ENCODE measurements at regions not wholly inside any gene's neighbourhood (a gene's known extent, or its start where the extent isn't known, plus 50 kb on each side); places are given as distances from the start of the nearest gene placed in this dataset.

DNA sequence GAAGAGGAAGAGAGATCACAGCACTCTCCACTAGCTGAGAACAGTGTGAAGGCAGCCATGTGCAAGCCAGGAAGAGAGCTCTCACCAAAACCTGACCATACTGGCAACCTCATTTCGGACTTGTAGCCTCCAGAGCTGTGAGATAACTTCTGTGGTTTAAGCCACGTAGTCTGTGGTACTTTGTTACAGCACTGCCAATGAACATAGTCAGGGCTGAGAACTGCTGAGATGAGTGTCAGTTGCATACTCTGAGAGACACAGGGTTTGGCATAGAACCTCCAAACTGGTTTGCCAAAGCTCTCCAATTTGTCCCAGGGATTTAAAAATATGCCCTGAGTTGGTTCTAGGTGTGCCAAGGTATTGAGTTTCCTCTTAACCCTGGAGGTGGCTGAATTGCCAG is 218.6 kb downstream of the ATP23 start:
- no peak overlapping the region for H3K27ac Mint-ChIP-seq (ENCODE audit: unreplicated experiment)
- no peak overlapping the region for H3K4me3 Mint-ChIP-seq (ENCODE audit: unreplicated experiment)
- no peaks in the 10 kb centered on the region for H3K4me1 Mint-ChIP-seq (ENCODE audit: unreplicated experiment)
- H3K27me3 Mint-ChIP-seq (ENCODE audit: unreplicated experiment) = peaks cover 53% of the 10 kb centered on the region
- DNase-seq (ENCODE audit: extremely low spot score, unreplicated experiment) = no peak
- no peaks in the 10 kb centered on the region for H3K36me3 Mint-ChIP-seq (ENCODE audit: unreplicated experiment)
- TF ChIP-seq, protein P1, sequence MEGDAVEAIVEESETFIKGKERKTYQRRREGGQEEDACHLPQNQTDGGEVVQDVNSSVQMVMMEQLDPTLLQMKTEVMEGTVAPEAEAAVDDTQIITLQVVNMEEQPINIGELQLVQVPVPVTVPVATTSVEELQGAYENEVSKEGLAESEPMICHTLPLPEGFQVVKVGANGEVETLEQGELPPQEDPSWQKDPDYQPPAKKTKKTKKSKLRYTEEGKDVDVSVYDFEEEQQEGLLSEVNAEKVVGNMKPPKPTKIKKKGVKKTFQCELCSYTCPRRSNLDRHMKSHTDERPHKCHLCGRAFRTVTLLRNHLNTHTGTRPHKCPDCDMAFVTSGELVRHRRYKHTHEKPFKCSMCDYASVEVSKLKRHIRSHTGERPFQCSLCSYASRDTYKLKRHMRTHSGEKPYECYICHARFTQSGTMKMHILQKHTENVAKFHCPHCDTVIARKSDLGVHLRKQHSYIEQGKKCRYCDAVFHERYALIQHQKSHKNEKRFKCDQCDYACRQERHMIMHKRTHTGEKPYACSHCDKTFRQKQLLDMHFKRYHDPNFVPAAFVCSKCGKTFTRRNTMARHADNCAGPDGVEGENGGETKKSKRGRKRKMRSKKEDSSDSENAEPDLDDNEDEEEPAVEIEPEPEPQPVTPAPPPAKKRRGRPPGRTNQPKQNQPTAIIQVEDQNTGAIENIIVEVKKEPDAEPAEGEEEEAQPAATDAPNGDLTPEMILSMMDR (IDR thresholded peaks at IDR 0.05) = no peak
- no peaks in the 10 kb centered on the region for H3K9me3 Mint-ChIP-seq (ENCODE audit: unreplicated experiment)

DNA sequence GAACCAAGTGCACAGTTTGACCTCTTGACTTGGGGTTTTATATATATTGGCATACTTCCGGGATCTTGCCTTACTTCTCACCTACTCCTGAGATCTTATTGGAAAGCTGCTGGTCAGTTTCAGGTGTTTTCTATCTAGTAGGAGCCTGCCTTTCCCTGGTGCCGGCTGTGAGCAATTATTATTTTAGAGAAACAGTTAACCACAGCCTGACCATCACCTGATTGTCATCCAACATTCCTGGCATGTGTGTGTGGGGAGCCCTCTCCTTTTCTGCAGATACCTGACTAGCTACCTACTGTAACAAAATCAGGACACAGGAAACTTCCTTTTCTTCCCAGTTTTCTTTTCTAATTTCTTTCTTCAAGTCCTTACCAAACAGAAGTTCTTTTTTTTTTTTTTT is 220.4 kb downstream of the ATP23 start:
- H3K4me1 Mint-ChIP-seq (ENCODE audit: unreplicated experiment) = no peaks in the 10 kb centered on the region
- no peak overlapping the region for H3K4me3 Mint-ChIP-seq (ENCODE audit: unreplicated experiment)
- no peak for DNase-seq (ENCODE audit: extremely low spot score, unreplicated experiment)
- no peak overlapping the region for H3K27ac Mint-ChIP-seq (ENCODE audit: unreplicated experiment)
- TF ChIP-seq, protein P1 (IDR thresholded peaks at IDR 0.05) = no peak
- no peaks in the 10 kb centered on the region for H3K9me3 Mint-ChIP-seq (ENCODE audit: unreplicated experiment)
- H3K27me3 Mint-ChIP-seq (ENCODE audit: unreplicated experiment) = peaks cover 61% of the 10 kb centered on the region
- no peaks in the 10 kb centered on the region for H3K36me3 Mint-ChIP-seq (ENCODE audit: unreplicated experiment)

DNA sequence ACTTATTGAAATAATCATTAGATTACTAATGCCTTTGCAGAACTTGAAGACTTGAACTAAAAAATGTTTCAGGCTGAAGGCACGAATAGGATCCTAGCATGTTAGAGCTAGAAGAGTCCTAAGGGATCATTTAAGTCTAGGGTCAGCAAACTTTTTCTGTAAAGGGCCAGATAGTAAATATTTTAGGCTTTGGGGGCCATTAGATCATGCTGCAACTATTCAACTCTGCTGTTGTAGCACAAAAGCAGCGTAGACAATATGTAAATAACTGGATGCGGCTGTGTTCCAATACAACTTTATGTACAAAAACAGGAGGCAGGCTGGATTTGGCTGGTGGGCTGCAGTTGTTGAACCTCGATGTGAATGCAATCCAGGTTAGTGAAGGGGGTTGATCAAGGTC is 221.7 kb downstream of the ATP23 start:
- H3K27ac Mint-ChIP-seq (ENCODE audit: unreplicated experiment) = no peak overlapping the region
- H3K27me3 Mint-ChIP-seq (ENCODE audit: unreplicated experiment) = peaks cover 49% of the 10 kb centered on the region
- no peaks in the 10 kb centered on the region for H3K9me3 Mint-ChIP-seq (ENCODE audit: unreplicated experiment)
- no peak overlapping the region for H3K4me3 Mint-ChIP-seq (ENCODE audit: unreplicated experiment)
- no peaks in the 10 kb centered on the region for H3K36me3 Mint-ChIP-seq (ENCODE audit: unreplicated experiment)
- no peaks in the 10 kb centered on the region for H3K4me1 Mint-ChIP-seq (ENCODE audit: unreplicated experiment)
- TF ChIP-seq, protein P1 (IDR thresholded peaks at IDR 0.05) = no peak
- no peak for DNase-seq (ENCODE audit: extremely low spot score, unreplicated experiment)

DNA sequence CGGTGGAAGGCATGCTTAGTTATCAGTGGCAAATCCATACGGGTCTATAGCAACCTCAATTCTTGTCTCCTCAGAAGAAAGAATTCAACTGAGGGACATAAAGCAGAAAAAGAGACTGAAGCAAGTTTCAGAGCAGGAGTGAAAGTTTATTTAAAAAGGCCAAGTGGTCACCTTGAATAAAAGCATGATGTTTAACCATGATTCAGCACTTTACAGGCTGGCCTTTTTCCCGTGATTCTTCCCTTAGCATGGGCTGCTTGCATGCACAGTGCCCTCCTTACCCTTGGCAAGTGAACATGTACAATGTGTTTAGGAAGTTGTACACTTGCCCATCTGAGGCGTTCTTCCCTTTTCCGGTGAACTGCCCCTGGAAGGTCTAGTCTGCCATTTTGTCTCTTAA is 225.3 kb downstream of the ATP23 start:
- DNase-seq (ENCODE audit: extremely low spot score, unreplicated experiment) = no peak
- TF ChIP-seq, protein P1 (IDR thresholded peaks at IDR 0.05) = no peak
- Mint-ChIP-seq H3K27ac (ENCODE audit: unreplicated experiment) (no peak overlapping the region), H3K36me3 (ENCODE audit: unreplicated experiment) (no peaks in the 10 kb centered on the region), H3K9me3 (ENCODE audit: unreplicated experiment) (no peaks in the 10 kb centered on the region), H3K27me3 (ENCODE audit: unreplicated experiment) (peaks cover 30% of the 10 kb centered on the region), H3K4me1 (ENCODE audit: unreplicated experiment) (peaks cover 1% of the 10 kb centered on the region), H3K4me3 (ENCODE audit: unreplicated experiment) (no peak overlapping the region)

DNA sequence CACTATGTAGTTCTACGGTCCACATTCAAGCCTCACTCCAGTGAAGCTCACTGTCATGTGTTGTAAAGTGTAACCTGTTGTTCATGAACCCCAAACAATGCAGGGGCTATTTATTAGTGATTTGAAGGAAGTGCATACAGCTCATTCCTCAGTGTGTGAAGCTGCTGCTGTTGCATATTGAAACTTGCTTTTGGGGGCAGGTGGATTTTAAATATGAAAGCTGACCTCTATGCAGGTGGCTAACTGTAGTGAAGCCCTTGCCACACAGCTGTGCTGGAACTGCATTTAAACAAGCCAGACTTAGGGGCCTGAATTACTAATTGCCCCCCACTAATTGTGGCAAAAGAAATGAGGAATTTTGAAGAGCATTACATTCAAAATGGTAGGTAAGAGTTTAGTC is 226.3 kb downstream of the ATP23 start:
- Mint-ChIP-seq H3K27ac (ENCODE audit: unreplicated experiment) (no peak overlapping the region), H3K4me3 (ENCODE audit: unreplicated experiment) (no peak overlapping the region), H3K9me3 (ENCODE audit: unreplicated experiment) (no peaks in the 10 kb centered on the region), H3K27me3 (ENCODE audit: unreplicated experiment) (peaks cover 28% of the 10 kb centered on the region), H3K4me1 (ENCODE audit: unreplicated experiment) (peaks cover 10% of the 10 kb centered on the region), H3K36me3 (ENCODE audit: unreplicated experiment) (no peaks in the 10 kb centered on the region)
- TF ChIP-seq, protein P1 (IDR thresholded peaks at IDR 0.05) = no peak
- DNase-seq (ENCODE audit: extremely low spot score, unreplicated experiment) = no peak

Measured in osteocyte (in vitro differentiated cells).